NOMO-1 treated with DMSO at 0.1 percent for 48 hours (cell line): ENCODE measurements at regions not wholly inside any gene's neighbourhood (a gene's known extent, or its start where the extent isn't known, plus 50 kb on each side); places are given as distances from the start of the nearest gene placed in this dataset.

Experiments
- DNase-seq: peaks from one replicate; lab custom pipeline; 2025; ENCODE audit not compliant: unreplicated experiment; lab: John Stamatoyannopoulos, UW

- DNase-seq, result no peak
These were observed 53.1 kb upstream of the SNX9 start for GRCh38 chr6:157769776-157770426.

DNA sequence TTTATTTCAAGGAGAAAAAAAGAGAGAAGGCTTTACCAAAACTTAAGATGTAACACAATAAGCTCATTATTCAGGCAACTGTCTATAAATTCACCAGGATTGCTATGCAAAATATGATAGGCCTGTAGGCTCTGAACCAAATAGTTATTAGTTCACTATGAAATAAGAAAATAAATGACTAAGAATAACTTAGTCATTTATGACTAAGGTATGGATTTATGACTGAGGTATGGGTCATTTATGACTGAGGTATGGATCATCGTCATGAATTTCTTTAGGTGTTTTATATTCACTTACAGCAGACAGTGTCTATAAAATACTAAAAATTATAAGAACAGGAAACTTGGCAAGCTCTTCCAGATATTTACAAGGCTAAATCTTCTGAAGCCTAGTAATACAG, 52.1 kb upstream of the SNX9 start:
- DNase-seq, result no peak

DNA sequence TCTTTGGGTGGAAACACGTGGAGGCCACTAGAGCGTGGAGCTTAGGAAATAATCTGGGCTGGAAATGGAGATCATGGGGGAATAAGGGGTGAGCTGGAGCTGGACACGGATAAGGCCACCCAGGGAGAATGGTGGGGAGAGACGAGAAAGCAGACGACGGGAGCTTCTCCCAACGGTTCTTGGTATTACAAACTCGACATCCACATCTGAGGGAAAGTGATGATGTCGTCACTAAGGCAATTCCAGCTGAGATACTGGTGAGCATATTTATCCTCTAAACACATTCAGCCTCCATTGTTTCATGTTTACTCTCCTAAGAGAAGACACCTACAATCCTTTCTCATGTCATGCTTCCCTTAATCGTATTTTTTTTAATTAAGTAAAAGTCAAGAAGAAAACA, 50.2 kb upstream of the SNX9 start:
- DNase-seq, result no peak
